VCaP (cell line): ENCODE measurements at regions not wholly inside any gene's neighbourhood (a gene's known extent, or its start where the extent isn't known, plus 50 kb on each side); places are given as distances from the start of the nearest gene placed in this dataset.
"Not testable (repeated sequence)": the region's sequence is repeated elsewhere in the genome, so short reads cannot be mapped to it uniquely, and the experiment has no call there.

ENCODE experiments used
- H3K27ac ChIP-seq: fragments of 450-650 bp; 2 replicates; pipeline ENCODE4 v1.5.1; 2017
- CTCF ChIP-seq: fragments of 450-650 bp; conservative IDR thresholded peaks from 2 replicates; pipeline ENCODE4 v1.5.1; 2017; ENCODE audit warnings: mild to moderate bottlenecking, moderate library complexity

- H3K27ac ChIP-seq: no peak overlapping the region
- no peak for TF ChIP-seq CTCF
Measured at GRCh38 chr10:2908851-2909630, 158.3 kb upstream of the PFKP start.

- no peak for TF ChIP-seq CTCF
- H3K27ac ChIP-seq: no peak overlapping the region
Measured at GRCh38 chr10:2906974-2907373, 160.4 kb upstream of the PFKP start.

- H3K27ac ChIP-seq: no peak overlapping the region
- no peak for TF ChIP-seq CTCF
Measured at GRCh38 chr10:2905851-2906250, 161.5 kb upstream of the PFKP start.

GRCh38 chr10:2900530-2900929, 166.8 kb upstream of the PFKP start:
- no peak for TF ChIP-seq CTCF
- no peak overlapping the region for H3K27ac ChIP-seq

- TF ChIP-seq CTCF: no peak
- H3K27ac ChIP-seq: no peak overlapping the region
Measured at GRCh38 chr10:2899246-2899951, 167.9 kb upstream of the PFKP start.

- no peak for TF ChIP-seq CTCF
- H3K27ac ChIP-seq: no peak overlapping the region
Measured at GRCh38 chr10:2898509-2898860, 168.9 kb upstream of the PFKP start.

- no peak overlapping the region for H3K27ac ChIP-seq
- TF ChIP-seq CTCF: no peak
Measured at GRCh38 chr10:2897619-2898508, 169.5 kb upstream of the PFKP start.

- not testable (repeated sequence) for H3K27ac ChIP-seq
Measured at GRCh38 chr10:2896334-2896733, 171.0 kb upstream of the PFKP start.
